H1 (cell line): ENCODE measurements at regions not wholly inside any gene's neighbourhood (a gene's known extent, or its start where the extent isn't known, plus 50 kb on each side); places are given as distances from the start of the nearest gene placed in this dataset.
A peak's percentile ranks its signal among the peaks of the same experiment; 100 is the strongest.

Source experiments
- CEBPB ChIP-seq: IDR thresholded peaks from 2 replicates; pipeline ENCODE4 v1.6.1; 2012; ENCODE audit warnings: low read depth, low read length
- CHD2 ChIP-seq: IDR thresholded peaks from 2 replicates; pipeline ENCODE4 v1.6.1; 2012; ENCODE audit warnings: low read length, improper control_type of control experiment
- JUND ChIP-seq: IDR thresholded peaks from 2 replicates; pipeline ENCODE4 v1.6.1; 2011; ENCODE audit warnings: mild to moderate bottlenecking, improper control_type of control experiment, low read length
- KDM1A ChIP-seq: fragments of 200-600, 300-600 bp; sonication (generic); IDR thresholded peaks from 2 replicates; pipeline ENCODE4 v1.7.1; 2016; ENCODE audit warnings: mild to moderate bottlenecking, low read length, borderline replicate concordance
- KDM5A ChIP-seq: fragments of 200-600 bp; IDR thresholded peaks from 2 replicates; pipeline ENCODE4 v1.7.1; 2012; ENCODE audit warnings: mild to moderate bottlenecking, low read length, inconsistent platforms, mixed read lengths
- MAFK ChIP-seq: IDR thresholded peaks from 2 replicates; pipeline ENCODE4 v1.6.1; 2012; ENCODE audit warnings: low read depth, mild to moderate bottlenecking, improper control_type of control experiment, low read length
- MAX ChIP-seq: IDR thresholded peaks from 2 replicates; pipeline ENCODE4 v1.6.1; 2012; ENCODE audit warnings: inconsistent platforms
- NRF1 ChIP-seq: IDR thresholded peaks from 2 replicates; pipeline ENCODE4 v1.6.1; 2011; ENCODE audit warnings: mild to moderate bottlenecking, low read depth, low read length, improper control_type of control experiment
- SIRT6 ChIP-seq: IDR thresholded peaks from one replicate; pipeline ENCODE4 v1.7.1; 2012; ENCODE audit warnings: low read length, inconsistent platforms
- SIX5 ChIP-seq: IDR thresholded peaks from 2 replicates; pipeline ENCODE4 v1.6.1; 2011; ENCODE audit warnings: mild to moderate bottlenecking, low read depth, low read length
- SRF ChIP-seq: IDR thresholded peaks from 2 replicates; pipeline ENCODE4 v1.6.1; 2011; ENCODE audit warnings: mild to moderate bottlenecking, low read depth, low read length, moderate library complexity
- TAF1 ChIP-seq: IDR thresholded peaks from 2 replicates; pipeline ENCODE4 v1.6.1; 2011; ENCODE audit warnings: mild to moderate bottlenecking, low read depth, low read length
- TAF7 ChIP-seq: optimal IDR thresholded peaks from 2 replicates; pipeline ENCODE3; 2011; ENCODE audit warnings: low read depth, mild to moderate bottlenecking, inconsistent platforms, low read length, moderate library complexity, borderline replicate concordance
- TEAD4 ChIP-seq: IDR thresholded peaks from 2 replicates; pipeline ENCODE4 v1.6.1; 2012; ENCODE audit warnings: low read depth, low read length, inconsistent platforms, mixed read lengths
- YY1 ChIP-seq: IDR thresholded peaks from 2 replicates; pipeline ENCODE4 v1.6.1; 2011; ENCODE audit warnings: low read depth, mild to moderate bottlenecking, low read length
- TF ChIP-seq, protein P1 (sequence below): IDR thresholded peaks from 2 replicates; pipeline ENCODE4 v1.6.1; 2011; ENCODE audit warnings: low read length, improper control_type of control experiment
- TF ChIP-seq, protein P2 (sequence below), 3 experiments: IDR thresholded peaks; 1 replicate in 2 of 3; 2 replicates in 1 of 3; pipeline versions ENCODE4 v1.5.1 to v1.6.1; 2011; ENCODE audit warnings: low read length in 3 of 3, mild to moderate bottlenecking in 3 of 3, inconsistent platforms in 2 of 3, low read depth in 1 of 3, moderate library complexity in 1 of 3; ENCODE audit not compliant: insufficient read depth in 1 of 3; ENCODE audit errors: control extremely low read depth in 1 of 3
- TF ChIP-seq, protein P3 (sequence below): IDR thresholded peaks from 2 replicates; pipeline ENCODE4 v1.6.1; 2012; ENCODE audit warnings: inconsistent platforms

DNA sequence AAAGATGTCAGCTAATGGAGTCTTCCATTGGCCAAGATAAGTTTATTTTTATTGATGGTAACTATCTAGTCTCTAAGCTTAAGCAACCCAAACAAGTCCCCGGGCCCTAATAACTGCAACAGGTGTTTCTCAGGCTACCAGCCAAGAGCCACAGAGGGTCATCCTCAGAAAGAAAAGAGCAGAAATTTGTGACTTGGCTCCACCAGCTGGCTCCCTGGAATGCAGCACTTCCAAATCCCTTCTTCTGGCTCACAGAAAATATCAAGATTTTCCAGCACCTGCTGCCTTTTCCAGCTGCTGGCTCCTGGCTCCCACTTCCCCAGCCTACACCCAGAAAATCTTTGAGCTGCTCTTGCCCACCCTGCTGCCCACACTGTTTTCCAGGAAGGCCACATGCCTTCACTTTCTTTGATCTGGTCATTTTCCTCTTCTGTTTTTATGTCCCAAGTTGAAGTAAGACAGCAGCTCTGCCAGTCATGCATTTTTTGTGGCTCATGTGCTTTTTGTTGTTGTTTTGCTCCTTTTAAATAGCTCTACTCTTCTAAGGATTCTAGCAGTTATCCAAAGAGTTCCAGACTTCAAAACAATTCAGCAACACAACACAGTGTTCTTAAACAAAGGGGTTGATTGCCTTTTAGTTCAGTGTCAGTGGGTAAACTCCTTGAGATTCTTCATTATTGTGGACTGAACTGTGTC is 151.0 kb upstream of the SMLR1 start (continued):
- TF ChIP-seq, protein P1, sequence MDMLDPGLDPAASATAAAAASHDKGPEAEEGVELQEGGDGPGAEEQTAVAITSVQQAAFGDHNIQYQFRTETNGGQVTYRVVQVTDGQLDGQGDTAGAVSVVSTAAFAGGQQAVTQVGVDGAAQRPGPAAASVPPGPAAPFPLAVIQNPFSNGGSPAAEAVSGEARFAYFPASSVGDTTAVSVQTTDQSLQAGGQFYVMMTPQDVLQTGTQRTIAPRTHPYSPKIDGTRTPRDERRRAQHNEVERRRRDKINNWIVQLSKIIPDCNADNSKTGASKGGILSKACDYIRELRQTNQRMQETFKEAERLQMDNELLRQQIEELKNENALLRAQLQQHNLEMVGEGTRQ, result no peak
- no peak for TF ChIP-seq TAF1
- TF ChIP-seq MAX, result no peak
- TF ChIP-seq SIRT6, result no peak
- no peak for TF ChIP-seq MAFK
- TF ChIP-seq, protein P2, sequence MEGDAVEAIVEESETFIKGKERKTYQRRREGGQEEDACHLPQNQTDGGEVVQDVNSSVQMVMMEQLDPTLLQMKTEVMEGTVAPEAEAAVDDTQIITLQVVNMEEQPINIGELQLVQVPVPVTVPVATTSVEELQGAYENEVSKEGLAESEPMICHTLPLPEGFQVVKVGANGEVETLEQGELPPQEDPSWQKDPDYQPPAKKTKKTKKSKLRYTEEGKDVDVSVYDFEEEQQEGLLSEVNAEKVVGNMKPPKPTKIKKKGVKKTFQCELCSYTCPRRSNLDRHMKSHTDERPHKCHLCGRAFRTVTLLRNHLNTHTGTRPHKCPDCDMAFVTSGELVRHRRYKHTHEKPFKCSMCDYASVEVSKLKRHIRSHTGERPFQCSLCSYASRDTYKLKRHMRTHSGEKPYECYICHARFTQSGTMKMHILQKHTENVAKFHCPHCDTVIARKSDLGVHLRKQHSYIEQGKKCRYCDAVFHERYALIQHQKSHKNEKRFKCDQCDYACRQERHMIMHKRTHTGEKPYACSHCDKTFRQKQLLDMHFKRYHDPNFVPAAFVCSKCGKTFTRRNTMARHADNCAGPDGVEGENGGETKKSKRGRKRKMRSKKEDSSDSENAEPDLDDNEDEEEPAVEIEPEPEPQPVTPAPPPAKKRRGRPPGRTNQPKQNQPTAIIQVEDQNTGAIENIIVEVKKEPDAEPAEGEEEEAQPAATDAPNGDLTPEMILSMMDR (IDR thresholded peaks at IDR 0.05; ENCODE audit: control extremely low read depth in 1 of 3, insufficient read depth in 1 of 3, low read depth in 1 of 3, low read length in 3 of 3), result peak; percentile 10 to 51 (median 42)
- TF ChIP-seq TAF7, result no peak
- no peak for TF ChIP-seq JUND
- TF ChIP-seq KDM5A, result no peak
- no peak for TF ChIP-seq YY1
- TF ChIP-seq NRF1, result no peak
- no peak for TF ChIP-seq SRF
- no peak for TF ChIP-seq CHD2
- TF ChIP-seq CEBPB, result no peak
- no peak for TF ChIP-seq SIX5
- TF ChIP-seq, protein P3, sequence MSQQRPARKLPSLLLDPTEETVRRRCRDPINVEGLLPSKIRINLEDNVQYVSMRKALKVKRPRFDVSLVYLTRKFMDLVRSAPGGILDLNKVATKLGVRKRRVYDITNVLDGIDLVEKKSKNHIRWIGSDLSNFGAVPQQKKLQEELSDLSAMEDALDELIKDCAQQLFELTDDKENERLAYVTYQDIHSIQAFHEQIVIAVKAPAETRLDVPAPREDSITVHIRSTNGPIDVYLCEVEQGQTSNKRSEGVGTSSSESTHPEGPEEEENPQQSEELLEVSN, result no peak
- peak; percentile 65; the same call in 1 of the 2 replicates for TF ChIP-seq TEAD4
- no peak for TF ChIP-seq KDM1A
